Skeletal muscle cell (primary cell): ENCODE measurements at regions not wholly inside any gene's neighbourhood (a gene's known extent, or its start where the extent isn't known, plus 50 kb on each side); places are given as distances from the start of the nearest gene placed in this dataset.

Source experiments
- DNase-seq: peaks from one replicate; pipeline ENCODE4 v3.0.0-alpha.2; 2010; ENCODE audit warnings: low read depth
- H3K4me3 ChIP-seq: 2 replicates; pipeline ENCODE4 v1.5.1; 2011; ENCODE audit warnings: low read depth, mild to moderate bottlenecking, control low read depth, low read length, moderate library complexity

GRCh38 chr22:48556222-48556621 is 1271.5 kb downstream of the BRD1 start:
- DNase-seq, result no peak
- H3K4me3 ChIP-seq, result no peak overlapping the region

DNA sequence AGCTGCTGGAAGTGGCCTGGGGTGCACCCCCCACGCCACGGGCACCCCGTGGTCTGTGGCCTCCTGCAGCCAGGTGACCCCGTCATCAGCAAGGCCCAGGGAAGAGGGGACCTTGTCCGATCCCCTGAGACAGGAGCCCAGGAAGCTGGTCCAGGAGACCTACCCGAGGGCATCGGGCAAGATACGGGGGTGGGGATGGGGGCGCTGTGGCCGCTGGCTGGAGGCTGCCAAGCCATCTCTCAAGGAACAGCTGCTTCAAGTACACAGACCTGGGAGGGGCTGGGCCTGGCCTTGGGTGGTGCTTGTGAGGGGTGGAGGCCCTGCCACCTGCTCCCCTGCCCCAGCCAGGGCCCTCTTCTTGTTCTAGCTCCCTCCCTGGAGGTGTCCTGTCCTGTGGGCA is 1272.1 kb downstream of the BRD1 start:
- DNase-seq, result no peak
- no peak overlapping the region for H3K4me3 ChIP-seq

- H3K4me3 ChIP-seq, result no peak overlapping the region
- DNase-seq, result no peak
Observed at GRCh38 chr22:48554893-48555572, 1272.6 kb downstream of the BRD1 start.

GRCh38 chr22:48553694-48554308 is 1273.9 kb downstream of the BRD1 start:
- no peak for DNase-seq
- no peak overlapping the region for H3K4me3 ChIP-seq

DNA sequence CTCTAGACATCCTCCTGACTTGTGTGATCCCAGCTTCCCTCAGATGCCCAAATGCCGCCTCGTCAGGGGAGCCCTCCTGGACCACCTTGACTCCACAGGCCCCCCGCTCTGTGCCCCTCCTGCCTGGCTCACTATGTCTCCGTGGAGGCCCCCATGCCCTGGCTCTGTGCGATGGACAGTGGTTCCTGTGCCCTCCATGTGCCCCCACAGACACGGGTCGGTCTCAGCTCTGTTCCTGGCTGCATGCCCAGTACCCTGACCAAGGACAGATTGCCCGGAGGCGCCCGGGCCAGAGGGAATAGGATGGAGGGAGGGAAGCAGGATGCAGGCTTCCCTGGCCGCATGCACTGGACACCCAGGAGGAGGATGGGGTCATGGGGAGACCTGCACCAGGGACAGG is 1274.6 kb downstream of the BRD1 start:
- DNase-seq, result no peak
- no peak overlapping the region for H3K4me3 ChIP-seq

DNA sequence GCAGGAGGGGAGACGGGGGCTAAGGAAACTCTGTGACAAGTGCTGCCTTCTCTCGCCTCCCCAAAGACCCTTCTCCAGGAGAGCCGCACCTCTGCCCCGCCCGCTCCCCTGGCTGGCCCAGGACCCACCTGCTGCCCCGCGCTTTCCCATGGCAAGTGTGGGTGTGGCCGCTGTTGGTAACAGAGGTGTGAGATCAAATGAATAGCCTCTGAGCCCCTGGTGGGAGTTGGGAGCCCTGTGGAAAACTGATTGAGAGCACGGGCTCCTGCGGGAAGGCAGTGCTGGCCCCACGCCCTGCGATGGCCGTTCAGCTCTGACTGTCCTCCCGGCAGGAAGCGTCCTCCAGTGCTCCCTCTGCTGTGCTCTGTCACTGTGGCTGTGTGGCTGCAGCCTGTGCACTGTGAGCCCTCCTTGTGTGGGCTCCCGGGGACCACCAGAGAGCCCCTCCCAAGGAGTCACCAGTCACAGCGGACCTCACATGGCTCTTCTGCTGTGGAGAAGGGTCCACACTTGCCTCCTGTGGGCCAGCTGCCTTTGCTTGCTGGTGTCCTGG is 1275.9 kb downstream of the BRD1 start:
- DNase-seq, result no peak
- no peak overlapping the region for H3K4me3 ChIP-seq

- no peak overlapping the region for H3K4me3 ChIP-seq
- DNase-seq, result no peak
Observed at GRCh38 chr22:48551061-48551460, 1276.6 kb downstream of the BRD1 start.

GRCh38 chr22:48548391-48548790 is 1279.3 kb downstream of the BRD1 start:
- no peak overlapping the region for H3K4me3 ChIP-seq
- no peak for DNase-seq

GRCh38 chr22:48547971-48548370 is 1279.7 kb downstream of the BRD1 start:
- no peak for DNase-seq
- H3K4me3 ChIP-seq, result no peak overlapping the region

DNA sequence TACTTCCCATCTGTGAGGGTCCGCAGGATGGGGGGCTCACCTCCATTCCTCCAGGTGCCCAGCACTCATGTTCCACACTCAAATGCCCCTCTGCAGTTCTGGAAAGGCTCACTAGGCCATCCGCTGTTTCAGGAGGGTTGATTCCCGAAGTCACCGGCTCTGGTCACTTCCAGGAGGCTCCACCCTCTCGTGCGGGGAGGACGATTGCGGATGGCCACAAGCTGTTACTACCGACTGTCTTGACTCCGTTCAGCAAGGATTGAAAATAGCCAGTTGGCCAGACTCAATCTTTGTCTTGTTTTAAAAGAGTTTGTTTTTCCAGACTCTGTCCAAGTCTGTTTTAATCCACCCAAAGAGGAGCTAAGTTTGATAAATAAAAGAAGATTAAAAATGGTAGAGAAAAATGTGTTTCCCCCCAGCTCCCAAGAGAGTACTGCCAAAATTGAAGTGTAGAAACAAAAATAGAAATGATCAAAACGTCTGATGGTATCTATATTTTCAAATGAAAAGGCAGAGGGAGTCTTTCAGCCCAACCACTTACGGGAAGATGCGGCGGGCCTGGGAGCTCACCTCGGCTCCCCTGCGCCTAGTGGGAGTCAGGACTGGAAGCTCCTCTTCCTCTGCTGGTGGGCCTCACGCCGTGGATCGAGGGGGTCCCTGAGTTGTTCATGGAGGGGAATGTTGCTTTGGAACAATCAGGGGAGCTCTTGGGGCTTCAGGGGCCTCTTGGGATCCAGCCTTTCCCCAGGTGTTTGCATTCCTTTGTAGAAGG is 1280.8 kb downstream of the BRD1 start:
- no peak overlapping the region for H3K4me3 ChIP-seq
- no peak for DNase-seq

GRCh38 chr22:48545987-48546386 is 1281.7 kb downstream of the BRD1 start:
- DNase-seq, result no peak
- H3K4me3 ChIP-seq, result no peak overlapping the region

DNA sequence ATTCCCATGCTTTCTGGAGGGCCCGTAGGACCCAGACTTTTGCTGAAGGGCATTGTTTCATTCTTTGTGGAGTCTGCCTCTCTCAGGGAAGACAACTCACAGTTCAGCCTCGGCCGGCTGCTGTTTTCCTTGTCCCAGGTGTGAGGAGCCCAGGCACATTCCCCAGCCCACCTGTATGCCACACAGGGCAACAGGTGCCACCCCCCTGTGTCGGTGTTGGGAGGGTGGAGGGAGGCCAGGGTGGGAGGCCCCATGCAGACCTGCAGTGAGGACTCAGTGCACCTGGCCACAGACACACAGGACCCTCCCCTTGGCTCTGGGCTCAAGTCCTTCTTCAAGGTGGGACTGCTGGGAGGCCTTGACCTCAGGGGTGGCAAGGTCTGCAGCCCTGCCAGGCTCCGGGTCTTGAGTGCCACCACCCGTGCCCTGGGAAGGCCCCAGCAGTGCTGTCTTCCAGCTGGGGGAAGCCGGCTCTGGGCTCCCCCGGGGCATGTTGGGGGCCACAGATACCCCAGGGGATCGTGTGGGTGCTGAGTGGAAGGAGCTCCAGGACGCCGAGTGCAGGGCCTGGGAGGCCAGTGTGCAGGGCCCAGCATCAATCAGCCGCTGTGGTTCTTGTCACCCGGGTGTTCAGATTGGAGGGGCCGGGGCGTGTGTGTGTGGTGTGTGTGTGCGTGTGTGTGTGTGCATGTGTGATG is 1286.1 kb downstream of the BRD1 start:
- DNase-seq, result no peak
- no peak overlapping the region for H3K4me3 ChIP-seq

DNA sequence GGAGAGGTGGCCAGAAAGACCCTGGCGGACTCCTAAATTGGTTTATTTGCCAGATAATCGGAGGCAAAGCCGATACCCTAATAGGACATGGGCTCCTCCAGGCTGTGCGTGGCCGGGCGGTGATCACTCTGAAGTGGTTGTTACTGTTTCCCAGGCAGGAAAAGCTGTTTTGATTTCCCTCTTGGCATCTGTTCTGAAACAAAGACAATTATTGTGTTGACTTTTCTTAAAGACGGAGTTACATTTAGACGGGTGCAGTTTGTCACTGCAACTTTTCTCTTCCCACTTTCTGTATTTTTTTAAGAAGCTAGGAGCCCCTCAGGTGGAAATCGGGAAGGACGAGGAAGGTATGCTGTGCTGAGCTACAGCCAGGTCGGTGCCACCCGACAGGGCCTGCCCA is 1288.4 kb downstream of the BRD1 start:
- DNase-seq, result no peak
- H3K4me3 ChIP-seq, result no peak overlapping the region

DNA sequence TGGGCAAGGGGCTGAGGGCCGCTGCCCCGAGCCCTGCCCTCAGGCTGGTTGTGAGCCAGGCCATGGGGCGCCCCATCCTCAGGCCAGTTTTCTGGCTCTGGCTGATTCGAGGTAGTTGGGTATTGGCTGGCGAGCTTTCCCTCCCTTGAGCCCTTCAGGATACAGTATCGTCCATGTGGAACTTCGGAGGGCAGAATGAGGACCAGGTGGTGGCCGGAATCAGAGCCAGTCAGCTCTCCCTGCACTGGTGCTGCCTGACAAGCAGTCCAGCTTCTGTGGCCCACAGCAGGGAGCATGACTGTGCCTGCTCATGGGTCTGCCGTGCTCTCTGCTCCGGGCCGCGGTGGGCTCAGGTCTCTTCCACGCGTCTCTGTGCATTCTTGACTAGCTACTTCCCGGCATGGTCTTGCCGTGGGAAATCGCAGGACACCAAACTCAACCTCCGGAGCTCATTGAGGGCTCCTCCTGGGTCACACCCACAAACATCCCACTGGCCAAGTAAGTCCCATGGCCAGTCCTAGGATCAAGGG is 1289.3 kb downstream of the BRD1 start:
- no peak for DNase-seq
- no peak overlapping the region for H3K4me3 ChIP-seq

GRCh38 chr22:48537343-48537680 is 1290.4 kb downstream of the BRD1 start:
- DNase-seq, result no peak
- H3K4me3 ChIP-seq, result no peak overlapping the region

- DNase-seq, result no peak
- no peak overlapping the region for H3K4me3 ChIP-seq
Observed at GRCh38 chr22:48536541-48537342, 1290.9 kb downstream of the BRD1 start.

GRCh38 chr22:48535868-48536540 is 1291.7 kb downstream of the BRD1 start:
- H3K4me3 ChIP-seq, result no peak overlapping the region
- DNase-seq, result no peak

DNA sequence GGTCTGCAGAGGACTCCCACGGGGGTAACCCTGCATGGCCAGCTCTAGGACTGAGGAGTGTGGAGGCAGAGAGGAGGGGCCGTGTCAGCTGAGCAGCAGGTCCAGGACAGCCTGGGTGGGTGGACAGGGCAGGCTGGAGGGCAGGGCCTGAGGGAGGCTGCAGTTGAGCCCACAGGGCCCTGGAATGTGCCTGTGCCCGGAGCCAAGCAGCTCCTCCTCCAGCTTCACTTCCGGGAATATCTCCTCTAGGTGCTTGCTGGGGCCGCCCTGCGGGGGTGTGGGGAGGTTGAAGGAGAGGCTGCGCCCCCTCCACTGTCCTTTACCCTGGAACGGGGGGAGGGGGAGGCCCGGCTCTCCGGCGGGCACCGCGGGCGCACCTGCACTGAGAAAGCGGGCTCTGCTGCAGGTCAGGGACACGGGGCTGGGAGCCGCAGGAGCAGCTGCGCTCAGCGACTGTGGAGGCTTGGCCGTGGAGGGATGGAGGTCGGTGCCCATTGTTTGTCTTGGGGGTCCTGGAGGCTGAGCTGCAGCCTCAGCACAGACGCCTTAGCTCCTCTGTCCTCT is 1293.2 kb downstream of the BRD1 start:
- no peak for DNase-seq
- H3K4me3 ChIP-seq, result no peak overlapping the region
